ENCODE measurements at regions not wholly inside any gene's neighbourhood (a gene's known extent, or its start where the extent isn't known, plus 50 kb on each side); places are given as distances from the start of the nearest gene placed in this dataset.

DNA sequence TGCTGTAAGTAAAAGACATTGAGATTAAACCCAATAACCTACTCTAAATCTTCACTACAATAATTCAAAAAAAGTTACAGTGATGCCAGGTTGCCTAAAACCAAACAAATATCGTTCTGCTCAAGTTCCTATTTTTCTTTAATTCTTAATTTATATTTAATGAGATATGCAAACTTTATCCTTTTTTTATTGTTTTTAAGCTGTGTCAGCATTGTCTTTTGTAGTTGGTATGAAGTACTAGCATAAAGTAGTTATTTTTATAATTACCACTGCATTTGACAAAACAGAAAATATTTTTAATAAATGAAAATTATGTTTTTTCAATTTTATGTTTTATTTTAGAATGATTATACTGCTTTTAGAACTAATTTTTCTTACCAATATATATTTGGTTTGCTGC lies 1431.1 kb upstream of the PCDH7 start:
- Histone ChIP-seq H3K79me2 (ENCODE audit: insufficient read depth) (no peaks in the 10 kb centered on the region), H3K27ac (ENCODE audit: low read depth in 2 of 2, low read length in 1 of 2) (no peak overlapping the region), H3F3A (replicated peaks; ENCODE audit: insufficient read depth) (peaks cover 5% of the 10 kb centered on the region), H3K9me2 (no peaks in the 10 kb centered on the region), H3K4me2 (no peak overlapping the region), H3K9me3 (no peaks in the 10 kb centered on the region), H3K36me3 (replicated peaks in 1 of 2; ENCODE audit: control insufficient read depth in 1 of 2, insufficient read depth in 2 of 2, low read length in 1 of 2) (no peaks in the 10 kb centered on the region), H3K27me3 (ENCODE audit: insufficient read depth) (no peaks in the 10 kb centered on the region), H2AFZ (ENCODE audit: low read depth) (no peak overlapping the region), H3K9ac (no peak overlapping the region), H4K20me1 (ENCODE audit: insufficient read depth) (no peaks in the 10 kb centered on the region), H3K4me1 (ENCODE audit: control insufficient read depth in 1 of 2, insufficient read depth in 2 of 2, low read depth in 1 of 2, low read length in 1 of 2) (no peaks in the 10 kb centered on the region), H3K4me3 (ENCODE audit: low read depth in 2 of 2, low read length in 1 of 2) (no peak overlapping the region)
- TF ChIP-seq RAD21 (IDR thresholded peaks at IDR 0.05; ENCODE audit: low read length) (no peak), RXRA (IDR thresholded peaks at IDR 0.05; ENCODE audit: borderline replicate concordance, low read depth) (no peak), ELF1 (IDR thresholded peaks at IDR 0.05) (no peak), YY1 (IDR thresholded peaks at IDR 0.05; ENCODE audit: low read depth) (no peak), EZH2phosphoT487 (IDR thresholded peaks at IDR 0.05; ENCODE audit: borderline replicate concordance, low read depth) (no peak), POLR2AphosphoS5 (IDR thresholded peaks at IDR 0.05; ENCODE audit: low read depth, low read length) (no peak), TCF12 (IDR thresholded peaks at IDR 0.05) (no peak), JUND (IDR thresholded peaks at IDR 0.05) (no peak), RFX5 (IDR thresholded peaks at IDR 0.05; ENCODE audit: low read length) (no peak), SMC3 (IDR thresholded peaks at IDR 0.05; ENCODE audit: low read depth, low read length) (no peak), GABPA (IDR thresholded peaks at IDR 0.05; ENCODE audit: low read depth) (no peak), EP300 (IDR thresholded peaks at IDR 0.05; ENCODE audit: borderline replicate concordance in 1 of 2, low read depth in 1 of 2, low read length in 1 of 2) (no peak), CHD2 (IDR thresholded peaks at IDR 0.05; ENCODE audit: low read length, partially characterized antibody) (no peak), FOXJ3 (CRISPR knock-in tag; IDR thresholded peaks at IDR 0.05) (no peak), NFIC (IDR thresholded peaks at IDR 0.05; ENCODE audit: borderline replicate concordance) (no peak), MXI1 (IDR thresholded peaks at IDR 0.05; ENCODE audit: low read depth, low read length) (no peak)
- TF ChIP-seq, protein P1, sequence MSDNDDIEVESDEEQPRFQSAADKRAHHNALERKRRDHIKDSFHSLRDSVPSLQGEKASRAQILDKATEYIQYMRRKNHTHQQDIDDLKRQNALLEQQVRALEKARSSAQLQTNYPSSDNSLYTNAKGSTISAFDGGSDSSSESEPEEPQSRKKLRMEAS (IDR thresholded peaks at IDR 0.05; ENCODE audit: low read depth), result no peak
- TF ChIP-seq, protein P2, sequence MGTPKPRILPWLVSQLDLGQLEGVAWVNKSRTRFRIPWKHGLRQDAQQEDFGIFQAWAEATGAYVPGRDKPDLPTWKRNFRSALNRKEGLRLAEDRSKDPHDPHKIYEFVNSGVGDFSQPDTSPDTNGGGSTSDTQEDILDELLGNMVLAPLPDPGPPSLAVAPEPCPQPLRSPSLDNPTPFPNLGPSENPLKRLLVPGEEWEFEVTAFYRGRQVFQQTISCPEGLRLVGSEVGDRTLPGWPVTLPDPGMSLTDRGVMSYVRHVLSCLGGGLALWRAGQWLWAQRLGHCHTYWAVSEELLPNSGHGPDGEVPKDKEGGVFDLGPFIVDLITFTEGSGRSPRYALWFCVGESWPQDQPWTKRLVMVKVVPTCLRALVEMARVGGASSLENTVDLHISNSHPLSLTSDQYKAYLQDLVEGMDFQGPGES (IDR thresholded peaks at IDR 0.05; ENCODE audit: low read depth, low read length), result no peak
- TF ChIP-seq, protein P3, sequence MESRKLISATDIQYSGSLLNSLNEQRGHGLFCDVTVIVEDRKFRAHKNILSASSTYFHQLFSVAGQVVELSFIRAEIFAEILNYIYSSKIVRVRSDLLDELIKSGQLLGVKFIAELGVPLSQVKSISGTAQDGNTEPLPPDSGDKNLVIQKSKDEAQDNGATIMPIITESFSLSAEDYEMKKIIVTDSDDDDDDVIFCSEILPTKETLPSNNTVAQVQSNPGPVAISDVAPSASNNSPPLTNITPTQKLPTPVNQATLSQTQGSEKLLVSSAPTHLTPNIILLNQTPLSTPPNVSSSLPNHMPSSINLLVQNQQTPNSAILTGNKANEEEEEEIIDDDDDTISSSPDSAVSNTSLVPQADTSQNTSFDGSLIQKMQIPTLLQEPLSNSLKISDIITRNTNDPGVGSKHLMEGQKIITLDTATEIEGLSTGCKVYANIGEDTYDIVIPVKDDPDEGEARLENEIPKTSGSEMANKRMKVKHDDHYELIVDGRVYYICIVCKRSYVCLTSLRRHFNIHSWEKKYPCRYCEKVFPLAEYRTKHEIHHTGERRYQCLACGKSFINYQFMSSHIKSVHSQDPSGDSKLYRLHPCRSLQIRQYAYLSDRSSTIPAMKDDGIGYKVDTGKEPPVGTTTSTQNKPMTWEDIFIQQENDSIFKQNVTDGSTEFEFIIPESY (IDR thresholded peaks at IDR 0.05; ENCODE audit: borderline replicate concordance, low read depth), result no peak
- TF ChIP-seq, protein P4, sequence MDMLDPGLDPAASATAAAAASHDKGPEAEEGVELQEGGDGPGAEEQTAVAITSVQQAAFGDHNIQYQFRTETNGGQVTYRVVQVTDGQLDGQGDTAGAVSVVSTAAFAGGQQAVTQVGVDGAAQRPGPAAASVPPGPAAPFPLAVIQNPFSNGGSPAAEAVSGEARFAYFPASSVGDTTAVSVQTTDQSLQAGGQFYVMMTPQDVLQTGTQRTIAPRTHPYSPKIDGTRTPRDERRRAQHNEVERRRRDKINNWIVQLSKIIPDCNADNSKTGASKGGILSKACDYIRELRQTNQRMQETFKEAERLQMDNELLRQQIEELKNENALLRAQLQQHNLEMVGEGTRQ (IDR thresholded peaks at IDR 0.05; ENCODE audit: borderline replicate concordance, low read depth, low read length), result no peak
- ChIA-PET POLR2A (no interaction called here), CTCF (no interaction called here)
- DNase-seq, result no peak
- 8% methylated on average over 1 of the region's 1 CpG for WGBS (ENCODE audit: low lambda C conversion rate)

All from SK-N-SH (cell line).